22Rv1 (cell line): ENCODE measurements at regions not wholly inside any gene's neighbourhood (a gene's known extent, or its start where the extent isn't known, plus 50 kb on each side); places are given as distances from the start of the nearest gene placed in this dataset.

Experiments used
- CTCF ChIP-seq: fragments of 450-650 bp; IDR thresholded peaks from 2 replicates; pipeline ENCODE4 v1.5.1; 2017; ENCODE audit warnings: mild to moderate bottlenecking
- ZFX ChIP-seq: fragments of 450-650 bp; IDR thresholded peaks from 2 replicates; pipeline ENCODE4 v1.6.1; 2017; ENCODE audit warnings: antibody characterized with exemption, borderline replicate concordance

- TF ChIP-seq CTCF: no peak
- no peak for TF ChIP-seq ZFX
Measured at GRCh38 chr10:3945026-3945425, 160.0 kb upstream of the KLF6 start.
